ENCODE measurements at regions not wholly inside any gene's neighbourhood (a gene's known extent, or its start where the extent isn't known, plus 50 kb on each side); places are given as distances from the start of the nearest gene placed in this dataset.

DNA sequence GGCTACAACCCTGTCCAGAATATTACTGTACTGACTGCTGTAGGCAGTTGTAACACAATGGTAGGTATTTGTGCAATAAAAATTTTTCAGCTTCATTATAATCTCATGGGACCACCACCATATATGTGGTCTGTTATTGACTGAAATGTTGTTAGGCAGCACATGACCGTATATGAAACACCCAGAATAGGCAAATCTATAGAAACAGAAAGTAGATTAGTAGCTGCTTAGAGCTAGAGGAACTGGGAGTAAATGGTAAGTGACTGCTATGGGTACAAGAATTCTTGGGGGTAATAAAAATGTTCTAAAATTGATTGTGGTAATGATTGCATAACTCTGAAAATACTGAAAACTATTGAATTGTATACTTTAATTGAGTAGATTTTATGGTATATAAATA lies 185.7 kb downstream of the ESM1 start:
- TF ChIP-seq, protein P1, sequence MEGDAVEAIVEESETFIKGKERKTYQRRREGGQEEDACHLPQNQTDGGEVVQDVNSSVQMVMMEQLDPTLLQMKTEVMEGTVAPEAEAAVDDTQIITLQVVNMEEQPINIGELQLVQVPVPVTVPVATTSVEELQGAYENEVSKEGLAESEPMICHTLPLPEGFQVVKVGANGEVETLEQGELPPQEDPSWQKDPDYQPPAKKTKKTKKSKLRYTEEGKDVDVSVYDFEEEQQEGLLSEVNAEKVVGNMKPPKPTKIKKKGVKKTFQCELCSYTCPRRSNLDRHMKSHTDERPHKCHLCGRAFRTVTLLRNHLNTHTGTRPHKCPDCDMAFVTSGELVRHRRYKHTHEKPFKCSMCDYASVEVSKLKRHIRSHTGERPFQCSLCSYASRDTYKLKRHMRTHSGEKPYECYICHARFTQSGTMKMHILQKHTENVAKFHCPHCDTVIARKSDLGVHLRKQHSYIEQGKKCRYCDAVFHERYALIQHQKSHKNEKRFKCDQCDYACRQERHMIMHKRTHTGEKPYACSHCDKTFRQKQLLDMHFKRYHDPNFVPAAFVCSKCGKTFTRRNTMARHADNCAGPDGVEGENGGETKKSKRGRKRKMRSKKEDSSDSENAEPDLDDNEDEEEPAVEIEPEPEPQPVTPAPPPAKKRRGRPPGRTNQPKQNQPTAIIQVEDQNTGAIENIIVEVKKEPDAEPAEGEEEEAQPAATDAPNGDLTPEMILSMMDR (conservative IDR thresholded peaks at IDR 0.05), result no peak
- no peak for TF ChIP-seq ZFX (IDR thresholded peaks at IDR 0.05)
